GM23338 (cell line): ENCODE measurements at regions not wholly inside any gene's neighbourhood (a gene's known extent, or its start where the extent isn't known, plus 50 kb on each side); places are given as distances from the start of the nearest gene placed in this dataset.

ENCODE experiments used
- ATAC-seq: fragments of 200-7000 bp; cut with Tn5 transposase; 3 replicates; pipeline ENCODE4 v1.9.1; 2020
- DNase-seq: peaks from one replicate; pipeline ENCODE4 v3.0.0-alpha.2; 2015; ENCODE audit warnings: low spot score
- H2AFZ ChIP-seq: fragments of 200-600 bp; sonication (generic); 2 replicates; pipeline ENCODE4 v1.8.0; 2016; ENCODE audit warnings: antibody characterized with exemption, mild to moderate bottlenecking, moderate library complexity
- H3F3A ChIP-seq: fragments of 200-600 bp; sonication (generic); replicated peaks from 2 replicates; pipeline ENCODE4 v1.8.0; 2017; ENCODE audit warnings: antibody characterized with exemption, mixed run types, low read depth
- H3K27ac ChIP-seq: fragments of 200-600 bp; sonication (generic); 2 replicates; pipeline ENCODE4 v1.6.1; 2016; ENCODE audit warnings: low read depth
- H3K27me3 ChIP-seq: fragments of 200-600 bp; sonication (generic); 2 replicates; pipeline ENCODE4 v1.8.0; 2016; ENCODE audit warnings: mild to moderate bottlenecking, mixed run types, moderate library complexity; ENCODE audit not compliant: insufficient read depth
- H3K36me3 ChIP-seq: fragments of 200-600 bp; sonication (generic); 2 replicates; pipeline ENCODE4 v1.8.0; 2016; ENCODE audit warnings: mild to moderate bottlenecking; ENCODE audit not compliant: insufficient read depth
- H3K4me1 ChIP-seq: fragments of 200-600 bp; sonication (generic); 2 replicates; pipeline ENCODE4 v1.8.0; 2016; ENCODE audit warnings: mild to moderate bottlenecking, moderate library complexity; ENCODE audit not compliant: insufficient read depth
- H3K4me2 ChIP-seq: fragments of 200-600 bp; sonication (generic); 2 replicates; pipeline ENCODE4 v1.7.1; 2017; ENCODE audit warnings: mixed run types
- H3K4me3 ChIP-seq: fragments of 200-600 bp; sonication (generic); 2 replicates; pipeline ENCODE4 v1.6.1; 2016; ENCODE audit warnings: mixed run types
- H3K79me2 ChIP-seq: fragments of 200-600 bp; sonication (generic); replicated peaks from 2 replicates; pipeline ENCODE4 v1.8.0; 2017; ENCODE audit warnings: mild to moderate bottlenecking; ENCODE audit not compliant: insufficient read depth
- H3K9me2 ChIP-seq: fragments of 200-600 bp; sonication (generic); 2 replicates; pipeline ENCODE4 v1.8.0; 2017; ENCODE audit not compliant: insufficient read depth
- H4K20me1 ChIP-seq: fragments of 200-600 bp; sonication (generic); replicated peaks from 2 replicates; pipeline ENCODE4 v1.8.0; 2017; ENCODE audit warnings: mild to moderate bottlenecking; ENCODE audit not compliant: insufficient read depth
- H3K27ac Mint-ChIP-seq: 2 replicates; pipeline ENCODE4 v1.8.0; 2020; ENCODE audit warnings: inconsistent platforms, mild to moderate bottlenecking, moderate library complexity, mixed read lengths
- H3K27me3 Mint-ChIP-seq: 3 replicates; pipeline ENCODE4 v1.8.0; 2022; ENCODE audit warnings: low read depth, mild to moderate bottlenecking, moderate library complexity, mixed read lengths, inconsistent platforms; ENCODE audit not compliant: insufficient read depth, poor library complexity
- H3K36me3 Mint-ChIP-seq: 3 replicates; pipeline ENCODE4 v1.8.0; 2021; ENCODE audit warnings: low read depth, mild to moderate bottlenecking, inconsistent platforms, moderate library complexity, mixed read lengths
- H3K4me1 Mint-ChIP-seq: 3 replicates; pipeline ENCODE4 v1.8.0; 2020; ENCODE audit warnings: mild to moderate bottlenecking, inconsistent platforms, mixed read lengths
- H3K4me3 Mint-ChIP-seq: 3 replicates; pipeline ENCODE4 v1.8.0; 2021; ENCODE audit warnings: moderate library complexity, mild to moderate bottlenecking, inconsistent platforms, mixed read lengths
- H3K9me3 Mint-ChIP-seq: 3 replicates; pipeline ENCODE4 v1.8.0; 2020; ENCODE audit warnings: moderate library complexity, mild to moderate bottlenecking, inconsistent platforms, mixed read lengths
- CREB1 ChIP-seq: fragments of 250-450 bp; sonication (Bioruptor Pico); IDR thresholded peaks from 2 replicates; pipeline ENCODE4 v1.5.0; 2020; ENCODE audit warnings: low read depth, mild to moderate bottlenecking, moderate library complexity
- ETS1 ChIP-seq: IDR thresholded peaks from 2 replicates; pipeline ENCODE4 v1.6.1; 2016; ENCODE audit warnings: antibody characterized with exemption
- EZH2 ChIP-seq: fragments of 200-600 bp; sonication (generic); IDR thresholded peaks from one replicate; pipeline ENCODE4 v1.8.0; 2017; ENCODE audit warnings: antibody characterized with exemption, mild to moderate bottlenecking, low read depth; ENCODE audit not compliant: unreplicated experiment
- EZH2phosphoT487 ChIP-seq: fragments of 200-600 bp; sonication (generic); IDR thresholded peaks from one replicate; pipeline ENCODE4 v1.8.1; 2018; ENCODE audit warnings: antibody characterized with exemption; ENCODE audit not compliant: unreplicated experiment
- JUNB ChIP-seq: IDR thresholded peaks from one replicate; pipeline ENCODE4 v1.6.1; 2016; ENCODE audit warnings: antibody characterized with exemption; ENCODE audit not compliant: unreplicated experiment
- NANOG ChIP-seq: IDR thresholded peaks from 2 replicates; pipeline ENCODE4 v1.6.1; 2016; ENCODE audit warnings: antibody characterized with exemption, borderline replicate concordance
- POLR2AphosphoS5 ChIP-seq: IDR thresholded peaks from 2 replicates; pipeline ENCODE4 v1.6.1; 2016; ENCODE audit warnings: antibody characterized with exemption, low read depth
- STAT1 ChIP-seq: IDR thresholded peaks from one replicate; pipeline ENCODE4 v1.6.1; 2016; ENCODE audit warnings: antibody characterized with exemption; ENCODE audit not compliant: unreplicated experiment
- ZNF114 ChIP-seq: fragments of 250-450 bp; sonication (Bioruptor Pico); IDR thresholded peaks from 2 replicates; pipeline ENCODE4 v1.5.0; 2020; ENCODE audit warnings: mild to moderate bottlenecking, moderate library complexity
- ZNF331 ChIP-seq: fragments of 250-450 bp; sonication (Bioruptor Pico); IDR thresholded peaks from 2 replicates; pipeline ENCODE4 v1.5.0; 2020; ENCODE audit warnings: low read depth, mild to moderate bottlenecking, moderate library complexity
- ZNF462 ChIP-seq: fragments of 250-450 bp; sonication (Bioruptor Pico); IDR thresholded peaks from 2 replicates; pipeline ENCODE4 v1.5.0; 2020; ENCODE audit warnings: mild to moderate bottlenecking, moderate library complexity

GRCh38 chr1:218666263-218666662, 321.1 kb downstream of the TGFB2 start:
- Histone ChIP-seq H3K4me1 (no peaks in the 10 kb centered on the region), H3K79me2 (no peaks in the 10 kb centered on the region), H2AFZ (no peak overlapping the region), H3K4me2 (no peak overlapping the region), H3F3A (no peaks in the 10 kb centered on the region), H3K36me3 (no peaks in the 10 kb centered on the region), H4K20me1 (no peaks in the 10 kb centered on the region), H3K27me3 (no peaks in the 10 kb centered on the region), H3K27ac (no peak overlapping the region), H3K9me2 (0 out of 2 replicates have a peak, but pooled peaks cover 4% of the 10 kb centered on the region), H3K4me3 (no peak overlapping the region)
- Mint-ChIP-seq H3K9me3 (no peaks in the 10 kb centered on the region), H3K27ac (no peak overlapping the region), H3K36me3 (0 out of 3 replicates have a peak, but pooled peaks cover 3% of the 10 kb centered on the region), H3K4me3 (no peak overlapping the region), H3K4me1 (no peaks in the 10 kb centered on the region), H3K27me3 (peaks cover 2% of the 10 kb centered on the region)
- no peak for TF ChIP-seq POLR2AphosphoS5
- no peak for TF ChIP-seq STAT1
- TF ChIP-seq EZH2: no peak
- TF ChIP-seq ETS1: no peak
- TF ChIP-seq CREB1: no peak
- TF ChIP-seq EZH2phosphoT487: no peak
- no peak for TF ChIP-seq JUNB
- no peak for TF ChIP-seq NANOG
- no peak for ATAC-seq
- DNase-seq: no peak

GRCh38 chr1:218667781-218668516, 322.8 kb downstream of the TGFB2 start:
- Histone ChIP-seq H3K9me2 (0 out of 2 replicates have a peak, but pooled peaks cover 4% of the 10 kb centered on the region), H2AFZ (no peak overlapping the region), H3K4me2 (no peak overlapping the region), H4K20me1 (no peaks in the 10 kb centered on the region), H3K4me3 (no peak overlapping the region), H3F3A (no peaks in the 10 kb centered on the region), H3K4me1 (no peaks in the 10 kb centered on the region), H3K79me2 (no peaks in the 10 kb centered on the region), H3K27me3 (no peaks in the 10 kb centered on the region), H3K27ac (no peak overlapping the region), H3K36me3 (no peaks in the 10 kb centered on the region)
- Mint-ChIP-seq H3K27ac (no peak overlapping the region), H3K4me1 (no peaks in the 10 kb centered on the region), H3K36me3 (0 out of 3 replicates have a peak, but pooled peaks cover 3% of the 10 kb centered on the region), H3K4me3 (no peak overlapping the region), H3K9me3 (no peaks in the 10 kb centered on the region), H3K27me3 (peaks cover 2% of the 10 kb centered on the region)
- ATAC-seq (no peak), DNase-seq (no peak)
- TF ChIP-seq ZNF114: no peak
- no peak for TF ChIP-seq ZNF462 (CRISPR knock-in tag)
- no peak for TF ChIP-seq POLR2AphosphoS5
- no peak for TF ChIP-seq JUNB
- TF ChIP-seq ZNF331 (CRISPR knock-in tag): no peak
